HG03066 (cell line): ENCODE measurements at regions not wholly inside any gene's neighbourhood (a gene's known extent, or its start where the extent isn't known, plus 50 kb on each side); places are given as distances from the start of the nearest gene placed in this dataset.
"Not testable (repeated sequence)": the region's sequence is repeated elsewhere in the genome, so short reads cannot be mapped to it uniquely, and the experiment has no call there.

Source experiments
- ATAC-seq: cut with Tn5 transposase; IDR thresholded peaks from one replicate; pipeline ENCODE4 v1.9.1; 2021; ENCODE audit warnings: low read depth; ENCODE audit not compliant: unreplicated experiment

- not testable (repeated sequence) for ATAC-seq
Measured at GRCh38 chr1:120941066-120941465, 51.5 kb downstream of the PPIAL4A start.

- ATAC-seq, result not testable (repeated sequence)
Measured at GRCh38 chr1:120941836-120942217, 52.3 kb downstream of the PPIAL4A start.

GRCh38 chr1:120942218-120942944, 52.8 kb downstream of the PPIAL4A start:
- peak; percentile 75 for ATAC-seq

DNA sequence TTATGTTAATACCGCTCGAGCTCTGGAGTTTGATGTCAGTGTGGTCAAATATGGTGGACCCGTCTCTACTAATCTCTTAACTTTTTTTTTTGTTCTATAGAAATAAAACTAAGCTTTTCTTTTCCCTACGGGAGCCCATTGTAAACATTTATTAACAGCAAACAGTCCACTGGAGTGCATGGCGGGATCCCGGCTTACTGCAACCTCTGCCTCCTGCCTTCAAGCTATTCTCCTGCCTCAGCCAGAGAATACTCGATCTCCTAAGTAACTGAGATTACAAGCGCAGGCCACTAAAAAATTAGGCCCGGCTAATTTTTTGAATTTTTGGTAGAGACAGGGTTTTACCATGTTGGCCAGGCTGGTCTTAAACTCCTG, 53.4 kb downstream of the PPIAL4A start:
- ATAC-seq, result not testable (repeated sequence)

GRCh38 chr1:120944691-120945090, 55.1 kb downstream of the PPIAL4A start:
- not testable (repeated sequence) for ATAC-seq

- ATAC-seq, result not testable (repeated sequence)
Measured at GRCh38 chr1:120945122-120945521, 55.6 kb downstream of the PPIAL4A start.

GRCh38 chr1:120947114-120947513, 57.5 kb downstream of the PPIAL4A start:
- ATAC-seq, result not testable (repeated sequence)

DNA sequence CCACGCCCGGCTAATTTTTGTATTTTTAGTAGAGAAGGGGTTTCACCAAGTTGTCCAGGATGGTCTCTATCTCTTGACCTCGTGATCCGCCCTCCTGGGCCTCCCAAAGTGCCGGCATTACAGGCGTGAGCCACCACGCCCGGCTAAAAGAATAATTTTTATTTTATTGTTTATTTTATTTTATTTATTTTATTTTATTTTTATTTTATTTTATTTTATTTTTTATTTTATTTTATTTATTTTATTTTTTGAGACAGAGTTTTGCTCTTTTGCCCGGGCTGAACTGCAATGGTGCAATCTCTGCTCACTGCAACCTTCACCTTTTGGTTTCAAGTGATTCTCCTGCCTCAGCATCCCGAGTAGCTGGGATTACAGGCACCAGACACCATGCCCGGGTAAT, 60.2 kb downstream of the PPIAL4A start:
- not testable (repeated sequence) for ATAC-seq

DNA sequence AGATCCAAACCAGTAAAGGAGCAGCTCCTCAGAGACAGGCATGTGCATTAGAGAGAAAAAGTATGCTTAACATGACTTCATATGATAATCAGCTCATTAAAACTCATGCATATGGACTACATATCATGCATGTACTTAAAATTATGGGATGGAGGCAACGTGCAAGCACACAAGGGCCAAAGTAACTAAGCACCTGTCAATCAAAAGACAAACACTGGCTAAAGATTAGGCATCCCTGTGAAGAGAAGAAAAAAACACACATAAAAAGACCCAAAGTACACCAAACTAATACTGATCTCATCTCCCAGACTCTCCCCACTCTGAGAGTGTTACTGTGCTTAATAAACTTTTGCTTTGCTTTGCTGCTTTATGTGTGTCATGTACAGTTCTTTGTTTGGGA, 61.1 kb downstream of the PPIAL4A start:
- ATAC-seq, result not testable (repeated sequence)

GRCh38 chr1:120951100-120951499, 61.5 kb downstream of the PPIAL4A start:
- ATAC-seq, result not testable (repeated sequence)

- not testable (repeated sequence) for ATAC-seq
Measured at GRCh38 chr1:120952207-120952870, 62.8 kb downstream of the PPIAL4A start.

- ATAC-seq, result not testable (repeated sequence)
Measured at GRCh38 chr1:120952871-120953265, 63.3 kb downstream of the PPIAL4A start.

DNA sequence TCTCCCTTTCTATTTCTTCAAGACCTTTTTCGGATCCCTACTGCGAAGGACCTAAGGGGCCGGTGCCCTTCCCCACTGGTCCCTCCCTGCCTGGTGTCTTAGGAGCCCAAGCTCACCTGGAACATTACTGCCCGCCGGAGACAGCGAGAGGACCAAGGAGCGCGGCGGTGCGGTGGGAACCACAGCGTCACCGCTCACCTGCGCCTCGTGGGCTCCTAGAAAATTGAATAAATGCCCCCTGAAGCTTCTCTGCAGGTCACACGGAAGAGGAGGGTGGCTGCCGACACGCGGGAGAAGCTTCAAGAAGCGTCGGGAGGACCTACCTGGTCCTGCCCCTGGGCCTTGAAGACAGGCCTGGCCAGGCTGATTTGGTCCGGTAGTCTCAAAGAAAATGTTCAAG, 65.2 kb downstream of the PPIAL4A start:
- ATAC-seq, result no peak

DNA sequence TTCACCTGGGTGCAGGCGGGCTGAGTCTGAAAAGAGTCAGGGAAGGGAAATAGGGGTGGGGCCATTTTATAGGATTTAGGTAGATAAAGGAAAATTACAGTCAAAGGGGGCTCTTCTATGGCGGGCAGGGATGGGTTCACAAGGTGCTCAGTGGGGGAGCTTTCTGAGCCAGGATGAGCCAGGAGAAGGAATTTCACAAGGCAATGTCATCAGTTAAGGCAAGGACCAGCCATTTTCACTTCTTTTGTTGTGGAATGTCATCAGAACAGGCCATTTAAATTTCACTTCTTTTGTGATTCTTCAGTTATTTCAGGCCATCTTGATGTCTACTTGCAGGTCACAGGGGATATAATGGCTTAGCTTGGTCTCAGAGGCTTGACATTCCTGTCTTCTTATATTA, 66.4 kb downstream of the PPIAL4A start:
- ATAC-seq, result not testable (repeated sequence)

DNA sequence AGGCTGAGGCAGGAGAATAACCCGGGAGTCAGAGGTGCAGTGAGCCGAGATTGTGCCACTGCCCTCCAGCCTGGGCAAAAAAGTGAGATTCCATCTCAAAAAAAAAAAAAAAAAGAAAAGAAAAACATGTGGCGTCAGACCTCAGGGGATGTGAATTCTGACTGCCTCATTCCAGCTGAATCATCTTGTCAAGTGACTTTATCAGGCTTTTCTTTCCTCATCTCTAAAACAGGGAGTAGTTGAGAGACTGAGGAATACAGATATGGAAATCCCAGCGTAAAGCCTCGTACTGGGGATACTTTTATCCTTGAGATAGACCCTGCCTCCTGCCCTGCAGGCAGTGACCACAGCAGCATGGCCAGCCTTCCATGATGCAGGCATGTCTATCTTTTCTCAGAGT, 76.4 kb downstream of the PPIAL4A start:
- ATAC-seq, result not testable (repeated sequence)

DNA sequence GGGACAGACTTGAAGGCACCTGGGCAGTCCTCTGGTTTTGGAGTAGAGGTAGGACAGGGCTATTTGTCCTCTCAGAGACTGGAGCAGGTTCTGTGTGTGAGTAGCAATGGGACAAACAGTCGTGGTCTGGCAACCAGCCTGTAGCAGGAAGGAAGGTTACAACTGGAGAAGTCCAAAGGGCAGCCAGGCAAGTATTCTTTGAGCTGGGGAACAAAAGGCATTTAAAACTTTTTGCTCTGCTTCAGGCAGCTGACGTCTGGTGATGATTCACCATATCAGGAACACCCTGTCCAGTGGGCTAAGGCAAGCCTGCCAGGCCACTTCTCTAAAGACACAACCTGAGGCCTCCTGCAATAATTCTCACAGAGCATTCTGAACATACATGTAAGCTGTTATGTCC, 83.3 kb downstream of the PPIAL4A start:
- not testable (repeated sequence) for ATAC-seq

DNA sequence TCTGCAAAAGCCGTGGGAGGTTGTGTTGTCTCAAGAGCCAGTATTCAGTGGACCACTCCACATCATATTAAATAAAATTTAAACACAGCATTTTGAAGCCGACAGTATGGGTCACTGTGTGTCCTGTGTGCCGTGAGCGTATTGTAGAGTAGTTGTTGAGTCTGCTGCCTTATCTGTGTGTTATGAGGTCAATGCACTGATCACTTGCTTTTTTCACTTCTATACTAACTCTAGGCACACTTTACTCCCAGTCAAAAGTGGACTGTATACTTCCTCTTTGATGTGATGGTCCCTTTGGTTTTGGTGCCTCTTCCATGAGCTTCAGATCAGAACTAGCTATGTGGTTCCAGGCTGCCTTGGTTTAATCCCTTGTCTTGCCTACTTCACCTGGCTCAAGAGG, 84.3 kb downstream of the PPIAL4A start:
- not testable (repeated sequence) for ATAC-seq

DNA sequence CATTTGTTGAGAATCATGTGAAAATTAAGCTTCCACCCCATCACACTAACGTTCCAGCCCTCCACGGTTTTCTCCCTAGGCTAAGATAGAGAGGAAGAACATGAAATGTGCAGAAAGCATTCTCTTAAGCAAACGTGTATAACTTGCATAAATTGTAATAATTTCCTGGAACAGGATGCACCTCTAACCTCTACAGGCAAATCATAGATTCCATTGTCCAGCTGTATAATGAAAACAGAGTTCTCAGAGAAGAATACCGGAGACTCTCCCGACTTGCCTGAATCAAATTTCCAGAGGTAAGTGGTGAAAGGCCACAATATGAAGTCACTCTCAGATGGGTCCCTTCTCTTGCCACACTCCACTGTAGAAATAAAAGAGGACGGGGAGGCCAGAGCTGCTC, 87.7 kb downstream of the PPIAL4A start:
- not testable (repeated sequence) for ATAC-seq

GRCh38 chr1:120981489-120982094, 92.0 kb downstream of the PPIAL4A start:
- not testable (repeated sequence) for ATAC-seq

DNA sequence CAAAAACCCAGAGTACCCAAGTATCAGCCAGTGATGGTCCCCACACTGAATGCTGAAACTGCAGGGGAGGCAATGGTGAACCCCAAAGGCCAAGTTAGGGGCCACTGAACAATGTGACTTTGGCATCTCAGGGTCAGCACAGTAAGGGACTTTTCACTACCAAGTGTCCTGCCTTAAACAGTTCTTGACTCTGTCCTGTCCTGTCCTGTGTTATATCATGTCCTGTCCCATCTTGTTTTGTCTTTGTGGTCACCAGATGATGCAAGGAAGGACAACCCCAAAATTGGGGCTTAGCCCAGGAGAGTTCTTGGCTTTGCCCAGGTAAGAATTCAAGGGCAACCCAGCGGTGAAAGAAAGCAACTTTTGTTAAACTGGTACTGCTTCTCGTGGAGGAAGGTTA, 105.0 kb downstream of the PPIAL4A start:
- ATAC-seq, result not testable (repeated sequence)

DNA sequence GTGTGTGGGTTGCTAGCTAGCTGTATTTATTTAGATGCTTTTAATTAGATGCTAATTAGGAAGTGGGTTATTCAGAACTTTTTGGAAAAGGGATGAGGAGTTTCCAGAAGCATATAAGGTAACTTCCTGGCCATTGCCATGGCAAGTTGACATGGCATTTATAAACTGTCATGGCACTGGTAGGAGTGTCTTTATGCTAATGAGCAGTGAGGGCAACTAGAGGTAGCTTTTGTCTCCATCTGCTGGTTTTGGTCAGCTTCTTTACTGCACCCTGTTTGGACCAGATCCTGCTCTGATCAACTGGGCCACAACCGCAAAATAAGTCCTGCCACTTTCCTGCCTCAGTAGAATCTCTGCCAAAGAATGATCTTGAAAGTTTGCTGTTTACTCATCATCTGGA, 105.5 kb downstream of the PPIAL4A start:
- ATAC-seq, result not testable (repeated sequence)
